Nephron progenitor cell (in vitro differentiated cells): ENCODE measurements at regions not wholly inside any gene's neighbourhood (a gene's known extent, or its start where the extent isn't known, plus 50 kb on each side); places are given as distances from the start of the nearest gene placed in this dataset.
"Not testable (repeated sequence)": the region's sequence is repeated elsewhere in the genome, so short reads cannot be mapped to it uniquely, and the experiment has no call there.

Experiments
- DNase-seq: peaks from one replicate; pipeline ENCODE4 v3.0.0; 2021
- H3K27ac Mint-ChIP-seq: 2 replicates; pipeline ENCODE4 v1.8.0; 2021; ENCODE audit warnings: mild to moderate bottlenecking, moderate library complexity, mixed read lengths
- H3K27me3 Mint-ChIP-seq: 2 replicates; pipeline ENCODE4 v1.8.0; 2021; ENCODE audit warnings: mild to moderate bottlenecking, low read depth, mixed read lengths; ENCODE audit not compliant: poor library complexity
- H3K36me3 Mint-ChIP-seq: 2 replicates; pipeline ENCODE4 v1.8.0; 2021; ENCODE audit warnings: low read depth, mixed read lengths
- H3K4me1 Mint-ChIP-seq: 2 replicates; pipeline ENCODE4 v1.8.0; 2021; ENCODE audit warnings: mixed read lengths
- H3K4me3 Mint-ChIP-seq: 2 replicates; pipeline ENCODE4 v1.8.0; 2021; ENCODE audit warnings: mild to moderate bottlenecking, moderate library complexity, mixed read lengths
- H3K9me3 Mint-ChIP-seq: 2 replicates; pipeline ENCODE4 v1.8.0; 2021; ENCODE audit warnings: mild to moderate bottlenecking, moderate library complexity, mixed read lengths
- CTCF ChIP-seq: fragments of 200-600 bp; sonication (generic); IDR thresholded peaks from 2 replicates; pipeline ENCODE4 v1.5.0; 2021; ENCODE audit warnings: antibody characterized with exemption

GRCh38 chr5:174490728-174491127 lies 233.7 kb upstream of the MSX2 start:
- Mint-ChIP-seq H3K4me3 (no peak overlapping the region), H3K27me3 (peaks cover 11% of the 10 kb centered on the region), H3K9me3 (peaks cover 19% of the 10 kb centered on the region), H3K27ac (no peak overlapping the region), H3K36me3 (no peaks in the 10 kb centered on the region), H3K4me1 (peaks cover 4% of the 10 kb centered on the region)
- TF ChIP-seq CTCF, result no peak
- no peak for DNase-seq

GRCh38 chr5:174491265-174491664 lies 233.1 kb upstream of the MSX2 start:
- H3K4me1 Mint-ChIP-seq, result peaks cover 4% of the 10 kb centered on the region
- no peak overlapping the region for H3K27ac Mint-ChIP-seq
- H3K36me3 Mint-ChIP-seq, result no peaks in the 10 kb centered on the region
- peaks cover 14% of the 10 kb centered on the region for H3K9me3 Mint-ChIP-seq
- DNase-seq, result no peak
- no peak for TF ChIP-seq CTCF
- H3K27me3 Mint-ChIP-seq, result peaks cover 11% of the 10 kb centered on the region
- no peak overlapping the region for H3K4me3 Mint-ChIP-seq

GRCh38 chr5:174491761-174492350 lies 232.5 kb upstream of the MSX2 start:
- Mint-ChIP-seq H3K4me1 (peaks cover 4% of the 10 kb centered on the region), H3K27ac (peak overlapping the region; percentile 47), H3K36me3 (no peaks in the 10 kb centered on the region), H3K27me3 (peaks cover 11% of the 10 kb centered on the region), H3K4me3 (no peak overlapping the region), H3K9me3 (peaks cover 8% of the 10 kb centered on the region)
- TF ChIP-seq CTCF, result no peak
- no peak for DNase-seq

- Mint-ChIP-seq H3K4me1 (peaks cover 4% of the 10 kb centered on the region), H3K4me3 (no peak overlapping the region), H3K27me3 (peaks cover 9% of the 10 kb centered on the region), H3K36me3 (no peaks in the 10 kb centered on the region), H3K9me3 (peaks cover 13% of the 10 kb centered on the region), H3K27ac (no peak overlapping the region)
- TF ChIP-seq CTCF, result no peak
- DNase-seq, result no peak
Observed at GRCh38 chr5:174493530-174493929, 230.9 kb upstream of the MSX2 start.

GRCh38 chr5:174497939-174498338 lies 226.4 kb upstream of the MSX2 start:
- not testable (repeated sequence) for H3K4me1 Mint-ChIP-seq, H3K27ac Mint-ChIP-seq, H3K4me3 Mint-ChIP-seq, H3K36me3 Mint-ChIP-seq, DNase-seq, H3K27me3 Mint-ChIP-seq
- peaks cover 35% of the 10 kb centered on the region for H3K9me3 Mint-ChIP-seq

- H3K4me1 Mint-ChIP-seq, H3K4me3 Mint-ChIP-seq, H3K36me3 Mint-ChIP-seq, H3K27ac Mint-ChIP-seq, H3K27me3 Mint-ChIP-seq, DNase-seq: not testable (repeated sequence)
- peaks cover 35% of the 10 kb centered on the region for H3K9me3 Mint-ChIP-seq
Observed at GRCh38 chr5:174498575-174498974, 225.8 kb upstream of the MSX2 start.

GRCh38 chr5:174500636-174501035 lies 223.7 kb upstream of the MSX2 start:
- peaks cover 8% of the 10 kb centered on the region for H3K36me3 Mint-ChIP-seq
- H3K9me3 Mint-ChIP-seq, result peaks cover 35% of the 10 kb centered on the region
- TF ChIP-seq CTCF, result no peak
- no peak overlapping the region for H3K27ac Mint-ChIP-seq
- H3K27me3 Mint-ChIP-seq, result peaks cover 4% of the 10 kb centered on the region
- peaks cover 17% of the 10 kb centered on the region for H3K4me1 Mint-ChIP-seq
- no peak overlapping the region for H3K4me3 Mint-ChIP-seq
- no peak for DNase-seq
